SK-N-SH treated with all-trans-retinoic acid at 6 μM for 48 hours (cell line): ENCODE measurements at regions not wholly inside any gene's neighbourhood (a gene's known extent, or its start where the extent isn't known, plus 50 kb on each side); places are given as distances from the start of the nearest gene placed in this dataset.
"Not testable (repeated sequence)": the region's sequence is repeated elsewhere in the genome, so short reads cannot be mapped to it uniquely, and the experiment has no call there.

Experiments
- ATAC-seq: fragments of 200-7000 bp; cut with Tn5 transposase; 3 replicates; pipeline ENCODE4 v1.9.1; 2020; ENCODE audit warnings: mild to moderate bottlenecking, moderate library complexity
- ARNTL ChIP-seq: fragments of 450-650 bp; formaldehyde crosslinking; IDR thresholded peaks from 2 replicates; pipeline ENCODE4 v1.5.0; 2020; ENCODE audit warnings: low read depth, mild to moderate bottlenecking, moderate library complexity, borderline replicate concordance
- CSDC2 ChIP-seq: fragments of 250-450 bp; sonication (Bioruptor Pico); IDR thresholded peaks from 2 replicates; pipeline ENCODE4 v1.5.0; 2020; ENCODE audit warnings: mild to moderate bottlenecking, moderate library complexity
- ESRRG ChIP-seq: fragments of 250-450 bp; sonication (Bioruptor Pico); IDR thresholded peaks from 2 replicates; pipeline ENCODE4 v1.6.1; 2021; ENCODE audit warnings: mild to moderate bottlenecking
- GLIS3 ChIP-seq: fragments of 250-450 bp; sonication (Bioruptor Pico); IDR thresholded peaks from 2 replicates; pipeline ENCODE4 v1.5.0; 2020; ENCODE audit warnings: mild to moderate bottlenecking, moderate library complexity
- ISL1 ChIP-seq: fragments of 250-450 bp; sonication (Bioruptor Pico); IDR thresholded peaks from 2 replicates; pipeline ENCODE4 v2.1.2; 2022; ENCODE audit warnings: mild to moderate bottlenecking, moderate library complexity
- PPARA ChIP-seq: fragments of 250-450 bp; sonication (Bioruptor Pico); IDR thresholded peaks from 2 replicates; pipeline ENCODE4 v1.5.0; 2020; ENCODE audit warnings: mild to moderate bottlenecking, borderline replicate concordance
- SNAI2 ChIP-seq: fragments of 250-450 bp; sonication (Bioruptor Pico); IDR thresholded peaks from 2 replicates; pipeline ENCODE4 v1.5.0; 2020; ENCODE audit warnings: mild to moderate bottlenecking, moderate library complexity
- TOX ChIP-seq: fragments of 250-450 bp; sonication (Bioruptor Pico); IDR thresholded peaks from 2 replicates; pipeline ENCODE4 v1.8.0; 2021; ENCODE audit warnings: mild to moderate bottlenecking, moderate library complexity, borderline replicate concordance
- TSHZ2 ChIP-seq: fragments of 250-450 bp; sonication (Bioruptor Pico); IDR thresholded peaks from 2 replicates; pipeline ENCODE4 v1.5.0; 2020; ENCODE audit warnings: mild to moderate bottlenecking, moderate library complexity
- ZC3H10 ChIP-seq: fragments of 250-450 bp; sonication (Bioruptor Pico); IDR thresholded peaks from 2 replicates; pipeline ENCODE4 v1.5.1; 2021; ENCODE audit warnings: mild to moderate bottlenecking, moderate library complexity
- ZFP3 ChIP-seq: fragments of 250-450 bp; sonication (Bioruptor Pico); IDR thresholded peaks from 2 replicates; pipeline ENCODE4 v1.5.0; 2020; ENCODE audit warnings: mild to moderate bottlenecking, moderate library complexity
- ZFP30 ChIP-seq: fragments of 450-650 bp; formaldehyde crosslinking; IDR thresholded peaks from 2 replicates; pipeline ENCODE4 v1.5.0; 2022; ENCODE audit warnings: mild to moderate bottlenecking, moderate library complexity
- ZNF70 ChIP-seq: fragments of 450-650 bp; formaldehyde crosslinking; IDR thresholded peaks from 2 replicates; pipeline ENCODE4 v1.5.0; 2020; ENCODE audit warnings: mild to moderate bottlenecking, moderate library complexity
- ZNF8 ChIP-seq: fragments of 450-650 bp; formaldehyde crosslinking; IDR thresholded peaks from 2 replicates; pipeline ENCODE4 v1.5.0; 2020; ENCODE audit warnings: mild to moderate bottlenecking, moderate library complexity
- TF ChIP-seq, protein P1 (sequence below): fragments of 250-450 bp; sonication (Bioruptor Pico); IDR thresholded peaks from 2 replicates; pipeline ENCODE4 v1.5.1; 2020; ENCODE audit warnings: low read depth, mild to moderate bottlenecking, moderate library complexity
- TF ChIP-seq, protein P2 (sequence below): fragments of 250-450 bp; sonication (Bioruptor Pico); IDR thresholded peaks from 2 replicates; pipeline ENCODE4 v1.8.0; 2020; ENCODE audit warnings: mild to moderate bottlenecking, moderate library complexity, borderline replicate concordance
- TF ChIP-seq, protein P3 (sequence below): fragments of 250-450 bp; sonication (Bioruptor Pico); IDR thresholded peaks from 2 replicates; pipeline ENCODE4 v1.8.0; 2021; ENCODE audit warnings: low read depth, mild to moderate bottlenecking, moderate library complexity, borderline replicate concordance

DNA sequence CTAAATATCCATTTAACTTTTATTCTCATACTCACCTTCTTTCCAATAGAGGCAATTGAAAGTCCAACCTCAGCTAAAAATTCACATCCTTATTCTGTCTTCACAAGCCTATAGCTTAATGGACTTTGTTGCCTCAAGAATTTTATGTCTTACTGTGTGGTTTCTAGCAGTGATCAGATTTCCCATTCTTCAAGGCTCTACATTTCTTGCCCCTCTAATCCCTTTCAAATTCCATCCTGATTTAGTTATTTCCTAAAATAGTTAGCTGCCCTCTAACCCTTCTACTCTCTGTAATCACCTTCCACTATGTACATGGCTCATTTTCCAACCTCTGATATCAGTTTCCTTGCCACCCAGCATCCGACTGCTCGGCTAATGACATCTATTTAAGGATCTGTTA is 204.1 kb upstream of the CENPE start:
- ATAC-seq, result no peak
- TF ChIP-seq PPARA (CRISPR knock-in tag) (no peak), ARNTL (CRISPR knock-in tag) (no peak), CSDC2 (CRISPR knock-in tag) (no peak), ZFP3 (CRISPR knock-in tag) (no peak), TSHZ2 (CRISPR knock-in tag) (no peak), ISL1 (no peak), TOX (CRISPR knock-in tag) (no peak), SNAI2 (CRISPR knock-in tag) (no peak), ZNF70 (CRISPR knock-in tag) (no peak), ZFP30 (CRISPR knock-in tag) (no peak)
- TF ChIP-seq, protein P1, sequence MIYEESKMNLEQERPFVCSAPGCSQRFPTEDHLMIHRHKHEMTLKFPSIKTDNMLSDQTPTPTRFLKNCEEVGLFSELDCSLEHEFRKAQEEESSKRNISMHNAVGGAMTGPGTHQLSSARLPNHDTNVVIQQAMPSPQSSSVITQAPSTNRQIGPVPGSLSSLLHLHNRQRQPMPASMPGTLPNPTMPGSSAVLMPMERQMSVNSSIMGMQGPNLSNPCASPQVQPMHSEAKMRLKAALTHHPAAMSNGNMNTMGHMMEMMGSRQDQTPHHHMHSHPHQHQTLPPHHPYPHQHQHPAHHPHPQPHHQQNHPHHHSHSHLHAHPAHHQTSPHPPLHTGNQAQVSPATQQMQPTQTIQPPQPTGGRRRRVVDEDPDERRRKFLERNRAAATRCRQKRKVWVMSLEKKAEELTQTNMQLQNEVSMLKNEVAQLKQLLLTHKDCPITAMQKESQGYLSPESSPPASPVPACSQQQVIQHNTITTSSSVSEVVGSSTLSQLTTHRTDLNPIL, result no peak
- TF ChIP-seq, protein P2, sequence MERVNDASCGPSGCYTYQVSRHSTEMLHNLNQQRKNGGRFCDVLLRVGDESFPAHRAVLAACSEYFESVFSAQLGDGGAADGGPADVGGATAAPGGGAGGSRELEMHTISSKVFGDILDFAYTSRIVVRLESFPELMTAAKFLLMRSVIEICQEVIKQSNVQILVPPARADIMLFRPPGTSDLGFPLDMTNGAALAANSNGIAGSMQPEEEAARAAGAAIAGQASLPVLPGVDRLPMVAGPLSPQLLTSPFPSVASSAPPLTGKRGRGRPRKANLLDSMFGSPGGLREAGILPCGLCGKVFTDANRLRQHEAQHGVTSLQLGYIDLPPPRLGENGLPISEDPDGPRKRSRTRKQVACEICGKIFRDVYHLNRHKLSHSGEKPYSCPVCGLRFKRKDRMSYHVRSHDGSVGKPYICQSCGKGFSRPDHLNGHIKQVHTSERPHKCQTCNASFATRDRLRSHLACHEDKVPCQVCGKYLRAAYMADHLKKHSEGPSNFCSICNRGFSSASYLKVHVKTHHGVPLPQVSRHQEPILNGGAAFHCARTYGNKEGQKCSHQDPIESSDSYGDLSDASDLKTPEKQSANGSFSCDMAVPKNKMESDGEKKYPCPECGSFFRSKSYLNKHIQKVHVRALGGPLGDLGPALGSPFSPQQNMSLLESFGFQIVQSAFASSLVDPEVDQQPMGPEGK (CRISPR knock-in tag), result no peak
- TF ChIP-seq, protein P3, sequence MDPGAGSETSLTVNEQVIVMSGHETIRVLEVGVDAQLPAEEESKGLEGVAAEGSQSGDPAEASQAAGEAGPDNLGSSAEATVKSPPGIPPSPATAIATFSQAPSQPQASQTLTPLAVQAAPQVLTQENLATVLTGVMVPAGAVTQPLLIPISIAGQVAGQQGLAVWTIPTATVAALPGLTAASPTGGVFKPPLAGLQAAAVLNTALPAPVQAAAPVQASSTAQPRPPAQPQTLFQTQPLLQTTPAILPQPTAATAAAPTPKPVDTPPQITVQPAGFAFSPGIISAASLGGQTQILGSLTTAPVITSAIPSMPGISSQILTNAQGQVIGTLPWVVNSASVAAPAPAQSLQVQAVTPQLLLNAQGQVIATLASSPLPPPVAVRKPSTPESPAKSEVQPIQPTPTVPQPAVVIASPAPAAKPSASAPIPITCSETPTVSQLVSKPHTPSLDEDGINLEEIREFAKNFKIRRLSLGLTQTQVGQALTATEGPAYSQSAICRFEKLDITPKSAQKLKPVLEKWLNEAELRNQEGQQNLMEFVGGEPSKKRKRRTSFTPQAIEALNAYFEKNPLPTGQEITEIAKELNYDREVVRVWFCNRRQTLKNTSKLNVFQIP (CRISPR knock-in tag), result no peak

- ATAC-seq, result peak; percentile 40; the same call in 2 of the 3 replicates
- no peak for TF ChIP-seq ZFP30 (CRISPR knock-in tag)
- no peak for TF ChIP-seq PPARA (CRISPR knock-in tag)
- TF ChIP-seq ZNF8, result no peak
- no peak for TF ChIP-seq ESRRG (CRISPR knock-in tag)
- TF ChIP-seq, protein P1, result no peak
- TF ChIP-seq SNAI2 (CRISPR knock-in tag), result no peak
- TF ChIP-seq, protein P3 (CRISPR knock-in tag), result no peak
- TF ChIP-seq, all 23 proteins: peak for 0
Measured at GRCh38 chr4:103400405-103400804, 202.3 kb upstream of the CENPE start.

- TF ChIP-seq ZC3H10 (CRISPR knock-in tag) (0 out of 2 replicates have a peak, but pooled peaks have one; percentile 37), GLIS3 (no peak)
- ATAC-seq, result peak; percentile 71
Measured at GRCh38 chr4:103397541-103397940, 199.4 kb upstream of the CENPE start.

GRCh38 chr4:103387508-103388011 is 189.4 kb upstream of the CENPE start:
- not testable (repeated sequence) for ATAC-seq

DNA sequence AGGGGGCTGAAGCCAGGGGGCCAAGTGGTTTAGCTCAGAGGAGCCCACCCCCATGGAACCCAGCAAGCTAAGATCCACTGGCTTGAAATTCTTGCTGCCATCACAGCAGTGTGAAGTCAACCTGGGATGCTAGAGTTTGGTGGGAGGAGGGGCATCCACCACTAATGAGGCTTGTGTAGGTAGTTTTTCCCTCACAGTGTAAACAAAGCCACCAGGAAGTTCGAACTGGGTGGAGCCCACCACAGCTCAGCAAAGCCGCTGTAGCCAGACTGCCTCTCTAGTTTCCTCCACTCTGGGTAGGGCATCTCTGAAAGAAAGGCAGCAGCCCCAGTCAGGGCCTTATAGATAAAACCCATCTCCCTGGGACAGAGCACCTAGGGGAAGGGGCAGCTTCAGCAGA is 187.4 kb upstream of the CENPE start:
- ATAC-seq, result not testable (repeated sequence)
